GM12878 (cell line): ENCODE measurements at regions not wholly inside any gene's neighbourhood (a gene's known extent, or its start where the extent isn't known, plus 50 kb on each side); places are given as distances from the start of the nearest gene placed in this dataset.
A peak's percentile ranks its signal among the peaks of the same experiment; 100 is the strongest.

Source experiments
- ATAC-seq: fragments of 200-7000 bp; cut with Tn5 transposase; 3 replicates; pipeline ENCODE4 v1.9.1; 2020; ENCODE audit warnings: mild to moderate bottlenecking, moderate library complexity
- BruUV-seq: library from RNA; stranded (reverse); fragments of 400-500 nt; replicated peaks from 2 replicates; lab custom pipeline; 2021; lab: Mats Ljungman, UMichigan
- CTCF ChIA-PET: fragments of 300-600 bp; sonication (Branson Sonifier 250); formaldehyde crosslinking; extraction: SDS; loops from one replicate; lab custom pipeline; 2021; ENCODE audit warnings: inconsistent platforms; lab: Yijun Ruan, JAX
- POLR2A ChIA-PET: fragments of 350-600 bp; formaldehyde crosslinking; extraction: SDS; loops from one replicate; lab custom pipeline; 2021; ENCODE audit warnings: inconsistent platforms; lab: Charles Lee
- RAD21 ChIA-PET: fragments of 300-600 bp; sonication (Branson Sonifier 250); formaldehyde crosslinking; loops from one replicate; lab custom pipeline; 2023; ENCODE audit warnings: antibody characterized with exemption; ENCODE audit not compliant: unreplicated experiment; lab: Charles Lee
- SMC1A ChIA-PET: fragments of 300-600 bp; sonication (Branson Sonifier 250); formaldehyde crosslinking; loops from one replicate; lab custom pipeline; 2023; ENCODE audit not compliant: unreplicated experiment, uncharacterized antibody; lab: Charles Lee
- DNase-seq: peaks from one replicate; pipeline ENCODE4 v3.0.0-alpha.2; 2011; ENCODE audit warnings: low read depth, low spot score
- FAIRE-seq: peaks from 3 replicates; lab custom pipeline; 2011; peaks lifted over from hg19 to GRCh38; lab: Jason Lieb, UNC
- H2AFZ ChIP-seq: 2 replicates; pipeline ENCODE4 v1.6.0; 2011; ENCODE audit warnings: low read depth, low read length, control low read depth; ENCODE audit not compliant: control insufficient read depth
- H3K27ac ChIP-seq: 2 replicates; pipeline ENCODE4 v1.5.1; 2011; ENCODE audit warnings: control low read depth; ENCODE audit not compliant: control insufficient read depth, insufficient read depth
- H3K27me3 ChIP-seq, 2 experiments: replicated peaks in 1 of 2; 2 replicates each; pipeline versions ENCODE4 v1.6.0 to v1.6.1; 2011; ENCODE audit warnings: low read length in 1 of 2; ENCODE audit not compliant: control insufficient read depth in 2 of 2, insufficient read depth in 2 of 2
- H3K36me3 ChIP-seq, 2 experiments: 2 replicates each; pipeline ENCODE4 v1.5.1; 2011; ENCODE audit warnings: low read length in 1 of 2; ENCODE audit not compliant: control insufficient read depth in 2 of 2, insufficient read depth in 2 of 2
- H3K4me1 ChIP-seq: 2 replicates; pipeline ENCODE4 v1.6.1; 2011; ENCODE audit warnings: mild to moderate bottlenecking, low read length, moderate library complexity, mixed read lengths; ENCODE audit not compliant: control insufficient read depth, insufficient read depth
- H3K4me2 ChIP-seq: 2 replicates; pipeline ENCODE4 v1.6.0; 2011; ENCODE audit warnings: control low read depth; ENCODE audit not compliant: control insufficient read depth, insufficient read depth
- H3K4me3 ChIP-seq: fragments of 200-600 bp; sonication (generic); 2 replicates; pipeline ENCODE4 v1.5.1; 2016
- H3K79me2 ChIP-seq: 2 replicates; pipeline ENCODE4 v1.6.0; 2011; ENCODE audit warnings: low read length; ENCODE audit not compliant: control insufficient read depth, insufficient read depth
- H3K9ac ChIP-seq: 2 replicates; pipeline ENCODE4 v1.8.0; 2011; ENCODE audit warnings: low read length, control low read depth, mixed read lengths; ENCODE audit not compliant: control insufficient read depth, insufficient read depth
- H3K9me3 ChIP-seq: replicated peaks from 3 replicates; pipeline ENCODE4 v1.5.1; 2011; ENCODE audit warnings: mild to moderate bottlenecking, low read length; ENCODE audit not compliant: control insufficient read depth, insufficient read depth
- H4K20me1 ChIP-seq: 2 replicates; pipeline ENCODE4 v1.6.0; 2011; ENCODE audit not compliant: control insufficient read depth, insufficient read depth
- ATF7 ChIP-seq: fragments of 450-650 bp; IDR thresholded peaks from 2 replicates; pipeline ENCODE4 v1.6.1; 2016; ENCODE audit warnings: low read depth, mild to moderate bottlenecking
- FOXK2 ChIP-seq: fragments of 450-650 bp; IDR thresholded peaks from 2 replicates; pipeline ENCODE4 v1.6.1; 2017; ENCODE audit warnings: mild to moderate bottlenecking, moderate library complexity
- IKZF1 ChIP-seq: fragments of 450-650 bp; conservative IDR thresholded peaks from 2 replicates; pipeline ENCODE4 v1.6.1; 2017; ENCODE audit warnings: antibody characterized with exemption, mild to moderate bottlenecking
- JUND ChIP-seq: IDR thresholded peaks from 2 replicates; pipeline ENCODE4 v1.6.1; 2012; ENCODE audit warnings: low read depth, mild to moderate bottlenecking, low read length, improper control_type of control experiment, moderate library complexity
- MYB ChIP-seq: fragments of 150-350 bp; IDR thresholded peaks from 2 replicates; pipeline ENCODE4 v1.6.1; 2014; ENCODE audit warnings: mild to moderate bottlenecking, low read depth, low read length, borderline replicate concordance
- PML ChIP-seq: IDR thresholded peaks from 2 replicates; pipeline ENCODE4 v1.6.1; 2012; ENCODE audit warnings: low read length, inconsistent platforms
- WRNIP1 ChIP-seq: IDR thresholded peaks from 2 replicates; pipeline ENCODE4 v1.6.1; 2011; ENCODE audit warnings: low read depth, low read length, improper control_type of control experiment, borderline replicate concordance
- WGBS: methylation state at CpG from one replicate; pipeline ENCODE4 v1.1.6; 2016; ENCODE audit warnings: low lambda C conversion rate; ENCODE audit not compliant: insufficient replicate concordance, insufficient coverage; ENCODE audit errors: missing lambda C conversion rate; 5-methylcytosine and 5-hydroxymethylcytosine counted together
- in situ Hi-C: fragments of 300-500 bp; cut with MboI; formaldehyde crosslinking; loops from 9 replicates; pipeline ENCODE4 v1.14.3; 2018; ENCODE audit warnings: mixed read lengths
- intact Hi-C: fragments of 100-400 bp; cut with micrococcal nuclease; formaldehyde crosslinking; loops from one replicate; pipeline ENCODE4 v1.14.2; 2022; ENCODE audit not compliant: unreplicated experiment
- TF ChIP-seq, protein P1 (sequence below): IDR thresholded peaks from 2 replicates; pipeline ENCODE4 v1.6.1; 2011; ENCODE audit warnings: mild to moderate bottlenecking, low read depth, low read length, moderate library complexity; ENCODE audit not compliant: insufficient replicate concordance
- TF ChIP-seq, protein P2 (sequence below), 3 experiments: IDR thresholded peaks in 2 of 3; conservative IDR thresholded peaks in 1 of 3; 2 replicates each; pipeline ENCODE4 v1.5.1; 2011; ENCODE audit warnings: low read depth in 3 of 3, low read length in 3 of 3, mild to moderate bottlenecking in 3 of 3, control low read depth in 2 of 3, moderate library complexity in 2 of 3, inconsistent platforms in 1 of 3, mixed read lengths in 1 of 3; ENCODE audit not compliant: control insufficient read depth in 2 of 3, insufficient read depth in 1 of 3; ENCODE audit errors: extremely low read depth in 1 of 3

DNA sequence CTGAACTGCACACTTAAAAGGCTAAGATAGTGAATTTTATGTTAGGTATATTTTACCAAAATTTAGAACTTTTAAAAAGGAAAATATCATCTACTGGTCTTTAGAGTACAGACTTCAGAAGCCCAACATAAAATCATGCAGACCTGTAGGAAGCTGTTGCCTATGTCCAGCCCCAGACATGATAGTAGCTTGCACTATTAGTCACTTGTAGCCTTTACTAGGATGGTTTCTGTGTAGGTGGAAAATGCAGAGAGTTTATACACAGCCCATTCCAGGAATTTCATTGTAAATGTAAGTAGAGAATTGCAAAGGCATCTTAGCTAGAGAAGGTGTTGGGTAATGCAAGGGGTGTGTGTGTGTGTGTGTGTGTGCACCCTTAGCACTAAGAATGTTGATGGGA is 640.2 kb downstream of the RNF144A start (continued):
- no peak for TF ChIP-seq ATF7
- no peak for TF ChIP-seq FOXK2
- TF ChIP-seq WRNIP1 = no peak
- no peak for TF ChIP-seq PML
- no peak for TF ChIP-seq JUND
- TF ChIP-seq, protein P1, sequence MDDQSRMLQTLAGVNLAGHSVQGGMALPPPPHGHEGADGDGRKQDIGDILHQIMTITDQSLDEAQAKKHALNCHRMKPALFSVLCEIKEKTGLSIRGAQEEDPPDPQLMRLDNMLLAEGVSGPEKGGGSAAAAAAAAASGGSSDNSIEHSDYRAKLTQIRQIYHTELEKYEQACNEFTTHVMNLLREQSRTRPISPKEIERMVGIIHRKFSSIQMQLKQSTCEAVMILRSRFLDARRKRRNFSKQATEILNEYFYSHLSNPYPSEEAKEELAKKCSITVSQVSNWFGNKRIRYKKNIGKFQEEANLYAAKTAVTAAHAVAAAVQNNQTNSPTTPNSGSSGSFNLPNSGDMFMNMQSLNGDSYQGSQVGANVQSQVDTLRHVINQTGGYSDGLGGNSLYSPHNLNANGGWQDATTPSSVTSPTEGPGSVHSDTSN = no peak
- TF ChIP-seq MYB = no peak
- TF ChIP-seq, all 136 proteins: peak for 0

DNA sequence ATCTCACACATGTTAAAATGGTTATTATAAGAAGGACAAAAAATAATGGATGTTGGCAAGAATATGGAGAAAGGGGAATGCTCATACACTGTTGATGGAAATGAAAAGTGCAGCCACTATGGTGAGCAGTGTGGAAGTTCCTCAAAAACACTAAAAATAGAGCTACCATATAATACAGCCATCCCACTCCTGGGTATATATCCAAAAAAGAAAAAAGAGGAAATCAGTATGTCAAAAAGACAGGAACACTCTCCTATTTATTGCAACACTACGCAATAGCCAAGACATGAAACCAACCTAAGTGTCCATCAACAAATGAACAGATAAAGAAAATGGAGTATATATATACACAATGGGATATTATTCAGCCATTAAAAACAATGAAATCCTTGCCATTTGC is 642.6 kb downstream of the RNF144A start:
- Histone ChIP-seq H3K4me3 (no peak overlapping the region), H2AFZ (no peak overlapping the region), H3K36me3 (no peaks in the 10 kb centered on the region), H3K79me2 (no peaks in the 10 kb centered on the region), H3K9ac (no peak overlapping the region), H3K9me3 (no peaks in the 10 kb centered on the region; the same call in 2 of the 3 replicates), H3K4me2 (no peak overlapping the region), H3K4me1 (no peaks in the 10 kb centered on the region), H4K20me1 (no peaks in the 10 kb centered on the region), H3K27ac (no peak overlapping the region), H3K27me3 (no peaks in the 10 kb centered on the region)
- 88% methylated on average over 1 of the region's 1 CpG for WGBS
- no peak for FAIRE-seq
- ChIA-PET CTCF (no interaction called here), POLR2A (no interaction called here), SMC1A (interaction anchor here (1.3 kb wide), 1 partner anchor 112 kb away, joined by 3 read pairs; no protein-coding TSS in a partner anchor), RAD21 (no interaction called here)
- no peak for DNase-seq
- TF ChIP-seq, protein P2, sequence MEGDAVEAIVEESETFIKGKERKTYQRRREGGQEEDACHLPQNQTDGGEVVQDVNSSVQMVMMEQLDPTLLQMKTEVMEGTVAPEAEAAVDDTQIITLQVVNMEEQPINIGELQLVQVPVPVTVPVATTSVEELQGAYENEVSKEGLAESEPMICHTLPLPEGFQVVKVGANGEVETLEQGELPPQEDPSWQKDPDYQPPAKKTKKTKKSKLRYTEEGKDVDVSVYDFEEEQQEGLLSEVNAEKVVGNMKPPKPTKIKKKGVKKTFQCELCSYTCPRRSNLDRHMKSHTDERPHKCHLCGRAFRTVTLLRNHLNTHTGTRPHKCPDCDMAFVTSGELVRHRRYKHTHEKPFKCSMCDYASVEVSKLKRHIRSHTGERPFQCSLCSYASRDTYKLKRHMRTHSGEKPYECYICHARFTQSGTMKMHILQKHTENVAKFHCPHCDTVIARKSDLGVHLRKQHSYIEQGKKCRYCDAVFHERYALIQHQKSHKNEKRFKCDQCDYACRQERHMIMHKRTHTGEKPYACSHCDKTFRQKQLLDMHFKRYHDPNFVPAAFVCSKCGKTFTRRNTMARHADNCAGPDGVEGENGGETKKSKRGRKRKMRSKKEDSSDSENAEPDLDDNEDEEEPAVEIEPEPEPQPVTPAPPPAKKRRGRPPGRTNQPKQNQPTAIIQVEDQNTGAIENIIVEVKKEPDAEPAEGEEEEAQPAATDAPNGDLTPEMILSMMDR (IDR thresholded peaks at IDR 0.05 in 2 of 3, conservative IDR thresholded peaks at IDR 0.05 in 1 of 3; ENCODE audit: control insufficient read depth in 2 of 3, extremely low read depth in 1 of 3, insufficient read depth in 1 of 3, low read depth in 3 of 3, low read length in 3 of 3) = no peak
- 0 out of 2 replicates have a peak, but pooled peaks have one; percentile 10 for TF ChIP-seq IKZF1
- no TSS peak for BruUV-seq
- in situ Hi-C loops = no loop called here
- ATAC-seq = no peak
- intact Hi-C loops = no loop called here
